Inferior parietal cortex (tissue), 1 donor: ENCODE measurements at regions not wholly inside any gene's neighbourhood (a gene's known extent, or its start where the extent isn't known, plus 50 kb on each side); places are given as distances from the start of the nearest gene placed in this dataset.

Experiments used
- DNase-seq: peaks from one replicate; pipeline ENCODE4 v3.0.0-alpha.2; 2016; ENCODE audit errors: extremely low spot score

- DNase-seq, result no peak
Observed at GRCh38 chr9:107928701-107929371, 439.3 kb upstream of the KLF4 start.

DNA sequence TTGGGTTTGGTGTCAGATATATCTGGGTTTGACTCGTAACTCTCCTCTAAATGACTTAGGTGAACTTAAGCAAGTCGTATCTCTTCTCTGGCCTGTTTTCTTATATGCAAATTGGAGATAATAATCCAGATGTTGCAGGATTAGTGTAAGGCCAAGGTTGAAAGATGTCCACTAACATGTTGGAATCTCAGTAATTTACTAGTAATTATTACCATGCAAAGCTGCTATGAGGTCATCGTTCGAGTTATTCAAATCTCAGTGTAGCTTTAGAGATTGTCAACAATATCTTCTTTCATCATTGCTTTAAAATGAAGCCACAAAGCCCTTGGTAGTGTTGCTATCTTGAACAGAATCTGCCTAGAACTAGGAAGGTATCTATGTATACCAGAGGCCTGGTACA lies 437.7 kb upstream of the KLF4 start:
- DNase-seq, result no peak

DNA sequence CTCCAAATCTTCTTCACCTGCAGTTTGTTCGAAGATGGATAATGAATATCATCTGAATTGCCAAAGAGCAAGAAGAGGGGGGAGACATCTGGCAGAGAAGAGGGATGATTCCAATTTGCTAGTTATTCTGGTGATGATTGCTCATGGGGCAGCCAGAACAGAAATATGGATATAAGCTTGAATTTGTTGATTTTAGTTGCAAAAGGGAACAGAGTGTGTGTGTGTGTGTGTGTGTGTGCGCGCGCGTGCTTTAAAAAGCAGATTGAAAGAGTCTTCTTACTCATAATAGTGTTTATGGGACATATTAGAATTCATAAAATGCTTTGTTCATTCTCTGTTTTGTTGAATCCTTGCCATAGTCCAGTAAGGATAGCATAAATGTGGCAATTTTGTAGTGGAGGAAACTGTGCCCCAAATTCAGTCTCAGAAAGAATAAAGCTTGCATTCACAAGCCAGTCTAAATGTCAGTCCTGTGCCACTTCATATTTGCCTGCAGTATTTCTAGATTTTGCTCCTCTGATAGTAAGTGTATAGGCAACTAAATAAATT lies 436.3 kb upstream of the KLF4 start:
- DNase-seq, result no peak

DNA sequence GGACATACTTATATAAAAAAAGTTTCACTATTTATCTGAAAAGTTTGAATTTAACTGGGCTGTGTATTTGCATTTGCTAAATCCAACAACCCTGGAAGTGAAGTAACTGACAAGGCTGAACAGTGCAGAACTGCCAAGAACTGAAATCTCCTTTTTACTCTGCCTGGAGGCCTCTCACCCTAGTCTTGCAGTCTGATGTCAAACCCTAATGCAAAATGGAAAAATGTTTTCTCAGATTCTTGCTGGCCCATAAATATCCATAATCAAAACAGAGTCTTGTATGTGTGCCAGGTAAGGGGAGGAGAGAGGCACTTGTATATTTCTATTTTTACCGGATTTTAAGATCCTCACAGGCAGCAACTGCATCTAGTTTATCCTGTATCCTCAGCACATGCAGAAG lies 432.7 kb upstream of the KLF4 start:
- DNase-seq, result no peak

- DNase-seq, result peak; percentile 36
Observed at GRCh38 chr9:107919263-107919662, 429.7 kb upstream of the KLF4 start.

- DNase-seq, result no peak
Observed at GRCh38 chr9:107918749-107919148, 429.2 kb upstream of the KLF4 start.

DNA sequence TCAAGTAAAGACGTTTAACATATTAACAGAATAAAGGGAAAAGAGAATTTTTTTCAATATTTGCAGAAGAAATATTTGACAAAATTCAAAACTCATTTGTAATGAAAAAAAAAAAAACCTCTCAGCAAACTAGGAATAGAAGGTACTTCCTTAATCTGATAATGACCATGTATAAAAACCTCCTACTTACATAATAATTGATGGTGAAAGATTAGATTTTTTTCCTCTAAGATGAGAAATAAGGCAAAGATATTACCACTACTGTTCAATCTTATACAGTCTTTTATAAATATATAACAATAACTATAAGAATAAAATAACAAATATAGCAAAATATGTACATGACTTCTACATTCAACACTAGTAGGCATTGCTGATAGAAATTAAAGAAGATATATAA lies 424.6 kb upstream of the KLF4 start:
- DNase-seq, result no peak

DNA sequence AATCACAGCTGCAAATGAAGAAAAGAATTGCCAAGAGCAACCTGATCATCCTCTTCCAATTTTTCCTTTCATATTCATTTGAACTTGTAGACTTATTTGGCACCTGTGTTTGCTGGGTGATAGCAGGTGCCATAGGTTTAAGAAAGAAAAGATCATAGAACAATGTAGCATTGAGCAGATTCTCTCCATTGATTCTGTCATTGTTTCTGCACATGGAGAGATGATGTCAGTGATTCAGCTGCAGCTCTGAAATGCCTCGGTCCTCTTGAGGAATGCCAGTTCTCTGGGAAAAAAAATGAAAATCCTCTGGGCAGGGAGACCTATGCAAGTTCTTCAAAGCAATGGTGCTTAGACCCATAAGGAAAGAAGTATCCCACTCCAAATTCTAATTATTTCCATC lies 418.1 kb upstream of the KLF4 start:
- DNase-seq, result peak; percentile 58

- no peak for DNase-seq
Observed at GRCh38 chr9:107907255-107907654, 417.7 kb upstream of the KLF4 start.

GRCh38 chr9:107906074-107906473 lies 416.5 kb upstream of the KLF4 start:
- DNase-seq, result no peak

- DNase-seq, result no peak
Observed at GRCh38 chr9:107905308-107906020, 415.9 kb upstream of the KLF4 start.

GRCh38 chr9:107899961-107900330 lies 410.4 kb upstream of the KLF4 start:
- DNase-seq, result no peak

GRCh38 chr9:107898761-107899160 lies 409.2 kb upstream of the KLF4 start:
- DNase-seq, result no peak

DNA sequence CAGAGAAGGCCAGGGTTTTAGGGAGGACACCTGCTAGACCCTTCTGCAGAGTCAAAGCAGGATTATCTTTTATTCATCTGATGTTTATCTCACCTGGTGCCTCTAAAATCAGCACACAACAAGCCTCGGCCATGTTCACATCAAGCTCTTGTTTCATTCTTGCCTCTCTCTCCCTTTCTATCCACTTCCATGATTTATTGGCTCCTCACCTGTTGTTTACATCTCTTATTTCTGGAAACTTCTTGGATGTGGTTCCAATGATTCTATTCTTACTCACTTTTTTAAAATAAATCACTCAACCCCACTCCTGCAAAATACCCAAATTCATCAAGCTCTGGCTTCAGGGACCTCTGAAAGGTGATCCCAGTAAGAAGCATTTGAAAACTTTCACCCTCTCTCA lies 407.0 kb upstream of the KLF4 start:
- no peak for DNase-seq

GRCh38 chr9:107895501-107896001 lies 406.0 kb upstream of the KLF4 start:
- no peak for DNase-seq

- DNase-seq, result no peak
Observed at GRCh38 chr9:107894572-107895261, 405.1 kb upstream of the KLF4 start.

GRCh38 chr9:107890921-107891465 lies 401.4 kb upstream of the KLF4 start:
- DNase-seq, result no peak

DNA sequence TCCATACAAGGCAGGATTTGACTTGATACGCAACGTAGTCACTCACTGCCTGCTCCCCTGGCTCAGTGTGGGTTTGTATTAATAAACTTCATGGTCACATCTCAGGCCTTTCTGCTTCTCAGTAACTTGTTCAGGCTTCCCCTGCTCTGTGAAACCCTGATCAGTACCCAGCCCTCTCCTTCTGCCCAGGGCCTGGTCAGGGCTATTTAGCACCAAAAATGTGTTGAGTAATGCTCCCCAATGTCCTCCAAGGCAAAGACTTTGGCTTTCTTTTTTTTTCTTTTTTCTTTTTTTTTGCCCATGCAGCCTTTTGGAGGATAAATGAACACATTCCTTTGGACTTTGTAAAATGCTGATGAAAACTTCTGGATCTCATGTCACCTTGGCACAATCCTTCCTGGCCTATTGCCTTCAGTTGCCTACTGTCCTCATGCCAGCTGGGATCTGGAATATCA lies 399.2 kb upstream of the KLF4 start:
- no peak for DNase-seq

GRCh38 chr9:107886826-107887225 lies 397.3 kb upstream of the KLF4 start:
- DNase-seq, result no peak

DNA sequence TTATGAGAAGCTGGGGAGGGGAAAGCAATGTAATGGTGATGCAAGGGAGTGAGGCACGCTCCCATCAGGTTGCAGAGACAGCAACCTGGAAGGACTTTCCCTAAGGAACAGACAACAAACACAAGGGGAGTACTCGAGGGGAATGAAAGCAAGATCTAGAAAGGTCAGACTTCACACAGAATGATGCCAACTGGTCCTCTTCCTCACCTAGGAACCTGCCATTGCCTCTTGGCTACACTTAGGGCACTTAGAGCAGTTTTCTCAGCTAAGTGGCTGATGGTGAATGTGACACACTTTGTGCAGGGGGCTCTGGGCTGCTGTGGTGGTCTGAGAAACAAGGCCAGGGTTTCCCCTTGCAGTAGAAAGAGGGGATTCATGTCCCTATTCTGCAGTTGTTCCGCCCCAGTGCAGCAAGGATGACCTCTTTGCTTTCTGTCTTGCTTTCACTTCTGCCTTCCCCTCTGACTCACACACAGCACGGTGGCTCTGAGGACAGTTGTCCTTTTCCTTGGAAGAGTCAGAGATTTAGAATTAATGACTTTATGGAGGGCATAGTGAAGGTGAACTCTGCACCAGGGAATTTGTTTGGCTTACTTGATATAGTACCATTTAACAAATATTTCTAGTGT lies 394.0 kb upstream of the KLF4 start:
- DNase-seq, result no peak

- no peak for DNase-seq
Observed at GRCh38 chr9:107881626-107882300, 392.2 kb upstream of the KLF4 start.
